ENCODE measurements at regions not wholly inside any gene's neighbourhood (a gene's known extent, or its start where the extent isn't known, plus 50 kb on each side); places are given as distances from the start of the nearest gene placed in this dataset.

GRCh38 chr3:5330152-5330810, 142.8 kb downstream of the EDEM1 start:
- H3K27me3 ChIP-seq (ENCODE audit: insufficient read depth, low read length, poor library complexity, severe bottlenecking) = no peaks in the 10 kb centered on the region
- H3F3A ChIP-seq (ENCODE audit: low read depth) = no peaks in the 10 kb centered on the region
- no peak overlapping the region for H3K4me3 ChIP-seq (ENCODE audit: low read length, poor library complexity, severe bottlenecking)
- H3K79me2 ChIP-seq (ENCODE audit: insufficient read depth, low read length) = no peaks in the 10 kb centered on the region
- H3K4me2 ChIP-seq (ENCODE audit: low read depth, low read length, poor library complexity, severe bottlenecking) = no peak overlapping the region
- no peak for TF ChIP-seq CTCF (conservative IDR thresholded peaks at IDR 0.05; ENCODE audit: low read length)
- H2AFZ ChIP-seq (ENCODE audit: low read length) = no peak overlapping the region
- H3K36me3 ChIP-seq (ENCODE audit: insufficient read depth, low read length) = no peaks in the 10 kb centered on the region
- H4K20me1 ChIP-seq (ENCODE audit: insufficient read depth, low read length, poor library complexity, severe bottlenecking) = no peaks in the 10 kb centered on the region
- no peak overlapping the region for H3K9ac ChIP-seq (ENCODE audit: low read depth, low read length, poor library complexity, severe bottlenecking)
- H3K4me1 ChIP-seq (ENCODE audit: insufficient read depth, low read length, poor library complexity, severe bottlenecking) = no peaks in the 10 kb centered on the region
- H3K9me2 ChIP-seq (replicated peaks; ENCODE audit: low read depth, low read length) = no peaks in the 10 kb centered on the region
- H3K9me3 ChIP-seq (ENCODE audit: insufficient read depth, low read depth, low read length) = no peaks in the 10 kb centered on the region

GRCh38 chr3:5331567-5332269, 144.2 kb downstream of the EDEM1 start:
- Histone ChIP-seq H3K36me3 (ENCODE audit: insufficient read depth, low read length) (no peaks in the 10 kb centered on the region), H4K20me1 (ENCODE audit: insufficient read depth, low read length, poor library complexity, severe bottlenecking) (no peaks in the 10 kb centered on the region), H3K4me2 (ENCODE audit: low read depth, low read length, poor library complexity, severe bottlenecking) (no peak overlapping the region), H3K9me3 (ENCODE audit: insufficient read depth, low read depth, low read length) (no peaks in the 10 kb centered on the region), H2AFZ (ENCODE audit: low read length) (no peak overlapping the region), H3F3A (ENCODE audit: low read depth) (no peaks in the 10 kb centered on the region), H3K27me3 (ENCODE audit: insufficient read depth, low read length, poor library complexity, severe bottlenecking) (no peaks in the 10 kb centered on the region), H3K79me2 (ENCODE audit: insufficient read depth, low read length) (no peaks in the 10 kb centered on the region), H3K9ac (ENCODE audit: low read depth, low read length, poor library complexity, severe bottlenecking) (no peak overlapping the region), H3K9me2 (replicated peaks; ENCODE audit: low read depth, low read length) (no peaks in the 10 kb centered on the region), H3K4me1 (ENCODE audit: insufficient read depth, low read length, poor library complexity, severe bottlenecking) (no peaks in the 10 kb centered on the region), H3K4me3 (ENCODE audit: low read length, poor library complexity, severe bottlenecking) (no peak overlapping the region)
- TF ChIP-seq CTCF (conservative IDR thresholded peaks at IDR 0.05; ENCODE audit: low read length) = no peak

GRCh38 chr3:5332270-5332956, 144.9 kb downstream of the EDEM1 start:
- H3K4me1 ChIP-seq (ENCODE audit: insufficient read depth, low read length, poor library complexity, severe bottlenecking) = no peaks in the 10 kb centered on the region
- no peaks in the 10 kb centered on the region for H3K27me3 ChIP-seq (ENCODE audit: insufficient read depth, low read length, poor library complexity, severe bottlenecking)
- no peak for TF ChIP-seq CTCF (conservative IDR thresholded peaks at IDR 0.05; ENCODE audit: low read length)
- no peak for TF ChIP-seq EZH2phosphoT487 (IDR thresholded peaks at IDR 0.05; ENCODE audit: borderline replicate concordance)
- no peaks in the 10 kb centered on the region for H3K79me2 ChIP-seq (ENCODE audit: insufficient read depth, low read length)
- no peaks in the 10 kb centered on the region for H3K9me3 ChIP-seq (ENCODE audit: insufficient read depth, low read depth, low read length)
- H4K20me1 ChIP-seq (ENCODE audit: insufficient read depth, low read length, poor library complexity, severe bottlenecking) = no peaks in the 10 kb centered on the region
- no peak overlapping the region for H3K4me2 ChIP-seq (ENCODE audit: low read depth, low read length, poor library complexity, severe bottlenecking)
- no peaks in the 10 kb centered on the region for H3F3A ChIP-seq (ENCODE audit: low read depth)
- no peaks in the 10 kb centered on the region for H3K9me2 ChIP-seq (replicated peaks; ENCODE audit: low read depth, low read length)
- no peaks in the 10 kb centered on the region for H3K36me3 ChIP-seq (ENCODE audit: insufficient read depth, low read length)
- H2AFZ ChIP-seq (ENCODE audit: low read length) = no peak overlapping the region
- no peak overlapping the region for H3K4me3 ChIP-seq (ENCODE audit: low read length, poor library complexity, severe bottlenecking)
- no peak overlapping the region for H3K9ac ChIP-seq (ENCODE audit: low read depth, low read length, poor library complexity, severe bottlenecking)

Data from Loucy (cell line).